ENCODE measurements at regions not wholly inside any gene's neighbourhood (a gene's known extent, or its start where the extent isn't known, plus 50 kb on each side); places are given as distances from the start of the nearest gene placed in this dataset.
"Not testable (repeated sequence)": the region's sequence is repeated elsewhere in the genome, so short reads cannot be mapped to it uniquely, and the experiment has no call there.

DNA sequence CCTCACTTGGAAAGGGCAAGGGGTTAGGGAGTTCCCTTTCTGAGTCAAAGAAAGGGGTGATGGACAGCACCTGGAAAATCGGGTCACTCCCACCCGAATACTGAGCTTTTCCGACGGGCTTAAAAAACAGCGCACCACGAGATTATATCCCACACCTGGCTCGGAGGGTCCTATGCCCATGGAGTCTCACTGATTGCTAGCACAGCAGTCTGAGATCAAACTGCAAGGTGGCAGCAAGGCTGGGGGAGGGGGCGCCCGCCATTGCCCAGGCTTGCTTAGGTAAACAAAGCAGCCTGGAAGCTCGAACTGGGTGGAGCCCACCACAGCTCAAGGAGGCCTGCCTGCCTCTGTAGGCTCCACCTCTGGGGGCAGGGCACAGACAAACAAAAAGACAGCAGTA is 336.0 kb upstream of the NMUR2 start:
- H3K4me2 ChIP-seq (ENCODE audit: control insufficient read depth, insufficient read depth); H3K9ac ChIP-seq (ENCODE audit: control insufficient read depth, insufficient read depth, low read length); H3K4me3 ChIP-seq; CTCF ChIA-PET; DNase-seq (ENCODE audit: low read depth, low spot score); POLR2A ChIA-PET; SMC1A ChIA-PET (ENCODE audit: uncharacterized antibody, unreplicated experiment); H3K27ac ChIP-seq (ENCODE audit: control insufficient read depth, insufficient read depth); BruUV-seq (replicated peaks); H3K4me1 ChIP-seq (ENCODE audit: control insufficient read depth, insufficient read depth, low read length); H3K9me3 ChIP-seq (replicated peaks; ENCODE audit: control insufficient read depth, insufficient read depth, low read length); in situ Hi-C loops (cut with MboI); H3K36me3 ChIP-seq (ENCODE audit: control insufficient read depth in 2 of 2, insufficient read depth in 2 of 2, low read length in 1 of 2); H3K27me3 ChIP-seq (replicated peaks in 1 of 2; ENCODE audit: control insufficient read depth in 2 of 2, insufficient read depth in 2 of 2, low read length in 1 of 2); ATAC-seq; intact Hi-C loops (cut with micrococcal nuclease; ENCODE audit: unreplicated experiment); H2AFZ ChIP-seq (ENCODE audit: control insufficient read depth, low read depth, low read length); RAD21 ChIA-PET (ENCODE audit: unreplicated experiment); FAIRE-seq; H3K79me2 ChIP-seq (ENCODE audit: control insufficient read depth, insufficient read depth, low read length); H4K20me1 ChIP-seq (ENCODE audit: control insufficient read depth, insufficient read depth): not testable (repeated sequence)
- WGBS (ENCODE audit: insufficient coverage, insufficient replicate concordance, low lambda C conversion rate, missing lambda C conversion rate), result 54% methylated on average over 10 of the region's 10 CpGs

DNA sequence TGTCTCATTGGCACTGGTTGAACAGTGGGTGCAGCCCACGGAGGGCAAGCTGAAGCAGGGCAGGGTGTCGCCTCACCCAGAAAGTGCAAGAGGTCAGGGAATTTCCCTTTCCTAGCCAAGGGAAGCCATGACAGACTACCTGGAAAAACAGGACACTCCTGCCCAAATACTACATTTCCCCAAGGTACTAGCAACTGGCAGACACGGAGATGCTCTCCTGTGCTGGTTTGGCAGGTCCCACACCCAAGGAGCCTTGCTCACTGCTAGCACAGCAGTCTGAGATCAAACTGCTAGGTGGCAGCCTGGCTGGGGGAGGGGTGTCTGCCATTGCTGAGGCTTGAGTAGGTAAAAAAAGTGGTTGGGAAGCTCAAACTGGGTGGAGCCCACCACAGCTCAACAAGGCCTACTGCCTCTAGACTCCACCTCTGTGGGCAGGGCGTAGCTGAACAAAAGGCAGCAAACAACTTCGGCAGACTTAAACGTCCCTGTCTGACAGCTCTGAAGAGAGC is 382.7 kb upstream of the NMUR2 start:
- H4K20me1 ChIP-seq (ENCODE audit: control insufficient read depth, insufficient read depth); DNase-seq (ENCODE audit: low read depth, low spot score); in situ Hi-C loops (cut with MboI); H3K36me3 ChIP-seq (ENCODE audit: control insufficient read depth in 2 of 2, insufficient read depth in 2 of 2, low read length in 1 of 2); BruUV-seq (replicated peaks); POLR2A ChIA-PET; intact Hi-C loops (cut with micrococcal nuclease; ENCODE audit: unreplicated experiment); H3K79me2 ChIP-seq (ENCODE audit: control insufficient read depth, insufficient read depth, low read length); FAIRE-seq; H3K4me2 ChIP-seq (ENCODE audit: control insufficient read depth, insufficient read depth); RAD21 ChIA-PET (ENCODE audit: unreplicated experiment); H3K27ac ChIP-seq (ENCODE audit: control insufficient read depth, insufficient read depth); H3K27me3 ChIP-seq (replicated peaks in 1 of 2; ENCODE audit: control insufficient read depth in 2 of 2, insufficient read depth in 2 of 2, low read length in 1 of 2); H3K9ac ChIP-seq (ENCODE audit: control insufficient read depth, insufficient read depth, low read length); ATAC-seq; H3K9me3 ChIP-seq (replicated peaks; ENCODE audit: control insufficient read depth, insufficient read depth, low read length); H2AFZ ChIP-seq (ENCODE audit: control insufficient read depth, low read depth, low read length); H3K4me3 ChIP-seq; SMC1A ChIA-PET (ENCODE audit: uncharacterized antibody, unreplicated experiment); H3K4me1 ChIP-seq (ENCODE audit: control insufficient read depth, insufficient read depth, low read length): not testable (repeated sequence)
- CTCF ChIA-PET, result interaction anchor here (0.6 kb wide), 1 partner anchor 82 kb away, joined by 3 read pairs; no protein-coding TSS in a partner anchor
- WGBS (ENCODE audit: insufficient coverage, insufficient replicate concordance, low lambda C conversion rate, missing lambda C conversion rate), result 2% methylated on average over 6 of the region's 6 CpGs

DNA sequence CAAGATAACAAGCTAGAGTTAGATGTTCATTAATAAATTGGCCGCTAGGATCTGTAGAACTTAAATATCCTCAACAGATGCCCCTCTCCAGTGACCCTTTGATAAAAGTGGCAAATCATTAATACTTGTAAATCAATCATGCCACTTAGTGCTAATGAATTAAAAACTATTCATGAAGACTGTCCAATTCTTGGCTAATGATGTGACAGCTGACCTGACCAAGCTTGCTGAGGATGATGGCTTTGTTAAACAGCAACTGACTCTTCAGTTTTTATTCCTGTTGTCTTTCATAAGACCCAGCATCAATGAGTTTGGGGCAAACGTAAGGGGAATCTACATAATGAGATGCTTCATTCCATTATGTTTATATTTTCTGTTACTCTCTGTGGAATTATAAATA is 396.8 kb upstream of the NMUR2 start:
- RAD21 ChIA-PET (ENCODE audit: unreplicated experiment), result no interaction called here
- no TSS peak for BruUV-seq (replicated peaks)
- DNase-seq (ENCODE audit: low read depth, low spot score), result no peak
- in situ Hi-C loops (cut with MboI) (no loop called here), intact Hi-C loops (cut with micrococcal nuclease; ENCODE audit: unreplicated experiment) (no loop called here)
- no peak overlapping the region for H3K4me2 ChIP-seq (ENCODE audit: control insufficient read depth, insufficient read depth)
- no peak overlapping the region for H3K4me3 ChIP-seq
- POLR2A ChIA-PET, result no interaction called here
- H2AFZ ChIP-seq (ENCODE audit: control insufficient read depth, low read depth, low read length), result no peak overlapping the region
- SMC1A ChIA-PET (ENCODE audit: uncharacterized antibody, unreplicated experiment), result no interaction called here
- no peak overlapping the region for H3K9ac ChIP-seq (ENCODE audit: control insufficient read depth, insufficient read depth, low read length)
- no peaks in the 10 kb centered on the region for H3K27me3 ChIP-seq (replicated peaks in 1 of 2; ENCODE audit: control insufficient read depth in 2 of 2, insufficient read depth in 2 of 2, low read length in 1 of 2)
- no peaks in the 10 kb centered on the region for H3K9me3 ChIP-seq (replicated peaks; ENCODE audit: control insufficient read depth, insufficient read depth, low read length)
- 0% methylated on average over 2 of the region's 2 CpGs for WGBS (ENCODE audit: insufficient coverage, insufficient replicate concordance, low lambda C conversion rate, missing lambda C conversion rate)
- H4K20me1 ChIP-seq (ENCODE audit: control insufficient read depth, insufficient read depth), result no peaks in the 10 kb centered on the region
- FAIRE-seq, result no peak
- H3K79me2 ChIP-seq (ENCODE audit: control insufficient read depth, insufficient read depth, low read length), result no peaks in the 10 kb centered on the region
- H3K36me3 ChIP-seq (ENCODE audit: control insufficient read depth in 2 of 2, insufficient read depth in 2 of 2, low read length in 1 of 2), result no peaks in the 10 kb centered on the region
- no peaks in the 10 kb centered on the region for H3K4me1 ChIP-seq (ENCODE audit: control insufficient read depth, insufficient read depth, low read length)
- CTCF ChIA-PET, result interaction anchor here (0.6 kb wide), 1 partner anchor 9 kb away, joined by 3 read pairs; no protein-coding TSS in a partner anchor
- no peak for ATAC-seq
- H3K27ac ChIP-seq (ENCODE audit: control insufficient read depth, insufficient read depth), result no peak overlapping the region
- TF ChIP-seq STAT3 (IDR thresholded peaks at IDR 0.05; ENCODE audit: low read depth, low read length) (no peak), MEF2B (IDR thresholded peaks at IDR 0.05; ENCODE audit: partially characterized antibody, poor library complexity, severe bottlenecking) (no peak), GATAD2B (conservative IDR thresholded peaks at IDR 0.05; ENCODE audit: low read depth) (no peak), BACH1 (IDR thresholded peaks at IDR 0.05; ENCODE audit: borderline replicate concordance) (no peak)
- TF ChIP-seq, protein P1, sequence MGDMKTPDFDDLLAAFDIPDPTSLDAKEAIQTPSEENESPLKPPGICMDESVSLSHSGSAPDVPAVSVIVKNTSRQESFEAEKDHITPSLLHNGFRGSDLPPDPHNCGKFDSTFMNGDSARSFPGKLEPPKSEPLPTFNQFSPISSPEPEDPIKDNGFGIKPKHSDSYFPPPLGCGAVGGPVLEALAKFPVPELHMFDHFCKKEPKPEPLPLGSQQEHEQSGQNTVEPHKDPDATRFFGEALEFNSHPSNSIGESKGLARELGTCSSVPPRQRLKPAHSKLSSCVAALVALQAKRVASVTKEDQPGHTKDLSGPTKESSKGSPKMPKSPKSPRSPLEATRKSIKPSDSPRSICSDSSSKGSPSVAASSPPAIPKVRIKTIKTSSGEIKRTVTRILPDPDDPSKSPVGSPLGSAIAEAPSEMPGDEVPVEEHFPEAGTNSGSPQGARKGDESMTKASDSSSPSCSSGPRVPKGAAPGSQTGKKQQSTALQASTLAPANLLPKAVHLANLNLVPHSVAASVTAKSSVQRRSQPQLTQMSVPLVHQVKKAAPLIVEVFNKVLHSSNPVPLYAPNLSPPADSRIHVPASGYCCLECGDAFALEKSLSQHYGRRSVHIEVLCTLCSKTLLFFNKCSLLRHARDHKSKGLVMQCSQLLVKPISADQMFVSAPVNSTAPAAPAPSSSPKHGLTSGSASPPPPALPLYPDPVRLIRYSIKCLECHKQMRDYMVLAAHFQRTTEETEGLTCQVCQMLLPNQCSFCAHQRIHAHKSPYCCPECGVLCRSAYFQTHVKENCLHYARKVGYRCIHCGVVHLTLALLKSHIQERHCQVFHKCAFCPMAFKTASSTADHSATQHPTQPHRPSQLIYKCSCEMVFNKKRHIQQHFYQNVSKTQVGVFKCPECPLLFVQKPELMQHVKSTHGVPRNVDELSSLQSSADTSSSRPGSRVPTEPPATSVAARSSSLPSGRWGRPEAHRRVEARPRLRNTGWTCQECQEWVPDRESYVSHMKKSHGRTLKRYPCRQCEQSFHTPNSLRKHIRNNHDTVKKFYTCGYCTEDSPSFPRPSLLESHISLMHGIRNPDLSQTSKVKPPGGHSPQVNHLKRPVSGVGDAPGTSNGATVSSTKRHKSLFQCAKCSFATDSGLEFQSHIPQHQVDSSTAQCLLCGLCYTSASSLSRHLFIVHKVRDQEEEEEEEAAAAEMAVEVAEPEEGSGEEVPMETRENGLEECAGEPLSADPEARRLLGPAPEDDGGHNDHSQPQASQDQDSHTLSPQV (IDR thresholded peaks at IDR 0.05), result no peak
